ENCODE measurements at regions not wholly inside any gene's neighbourhood (a gene's known extent, or its start where the extent isn't known, plus 50 kb on each side); places are given as distances from the start of the nearest gene placed in this dataset.

DNA sequence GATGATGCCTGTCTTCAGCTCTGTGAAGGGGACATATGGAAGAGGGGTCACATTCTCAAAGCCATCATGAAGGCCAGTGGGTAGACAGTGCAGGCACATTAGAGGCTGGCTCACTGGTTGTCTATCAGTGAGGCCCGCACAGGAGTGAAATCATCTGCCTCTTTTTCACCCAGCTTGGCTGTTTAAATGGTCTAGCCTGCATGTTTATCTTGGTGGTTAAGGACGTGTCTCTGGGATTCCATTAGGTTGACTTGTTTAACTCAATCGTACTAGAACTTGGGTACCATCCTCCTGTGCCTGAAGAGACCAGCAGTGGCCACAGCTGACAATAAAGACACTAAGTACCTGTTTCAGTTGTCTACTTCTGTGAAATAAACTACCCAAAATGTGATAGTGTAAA is 219.3 kb downstream of the PLPP3 start:
- no peaks in the 10 kb centered on the region; the same call in 1 of the 2 replicates for H3K79me2 ChIP-seq (ENCODE audit: insufficient read depth, low read length)
- no peaks in the 10 kb centered on the region for H3K27me3 ChIP-seq (ENCODE audit: insufficient read depth, low read length)
- no peak overlapping the region for H2BK15ac ChIP-seq (ENCODE audit: low read depth, low read length)
- H4K91ac ChIP-seq (ENCODE audit: insufficient read length, low read depth, low read length), result no peak overlapping the region
- H2BK5ac ChIP-seq (ENCODE audit: insufficient read length, low read length), result no peak overlapping the region
- no peak overlapping the region for H3K4ac ChIP-seq (ENCODE audit: low read depth, low read length)
- H2BK20ac ChIP-seq (ENCODE audit: low read depth, low read length, poor library complexity, severe bottlenecking), result no peak overlapping the region
- no peaks in the 10 kb centered on the region for H3K36me3 Mint-ChIP-seq (ENCODE audit: insufficient read depth in 1 of 3, low read depth in 3 of 3)
- H3K27me3 Mint-ChIP-seq (ENCODE audit: low read depth), result no peaks in the 10 kb centered on the region
- H4K8ac ChIP-seq (replicated peaks; ENCODE audit: insufficient read length, low read depth, low read length), result no peak overlapping the region
- no peaks in the 10 kb centered on the region for H3K23me2 ChIP-seq (ENCODE audit: insufficient read length, low read depth, low read length, poor library complexity, severe bottlenecking)
- H3K4me1 ChIP-seq (ENCODE audit: insufficient read depth, low read length), result peaks cover 2% of the 10 kb centered on the region; the same call in 1 of the 2 replicates
- H2AK5ac ChIP-seq (ENCODE audit: insufficient read length, low read length), result no peak overlapping the region
- H3K18ac ChIP-seq (ENCODE audit: insufficient read length, low read depth, low read length), result no peak overlapping the region
- H3K9ac ChIP-seq (ENCODE audit: extremely low read depth, insufficient read length, low read length), result no peak overlapping the region
- no peak for DNase-seq
- H4K5ac ChIP-seq (ENCODE audit: insufficient read length, low read depth, low read length), result no peak overlapping the region
- WGBS (ENCODE audit: extremely low coverage, insufficient read length, low lambda C conversion rate), result no CpG with 5 or more reads among the region's 3 CpGs
- H3K27ac Mint-ChIP-seq, result no peak overlapping the region
- no peak overlapping the region for H3K4me3 Mint-ChIP-seq
- H3K9me3 ChIP-seq (ENCODE audit: control insufficient read depth, low read depth, low read length), result no peaks in the 10 kb centered on the region
- no peaks in the 10 kb centered on the region for H4K20me1 ChIP-seq (ENCODE audit: control insufficient read depth, insufficient read depth, insufficient read length)
- H2BK120ac ChIP-seq (ENCODE audit: low read depth, low read length, poor library complexity, severe bottlenecking), result no peak overlapping the region
- H2BK12ac ChIP-seq (ENCODE audit: insufficient read length, low read depth, low read length), result no peak overlapping the region
- no peaks in the 10 kb centered on the region for H3K79me1 ChIP-seq (ENCODE audit: insufficient read depth, low read depth, low read length, poor library complexity, severe bottlenecking)
- no peaks in the 10 kb centered on the region for H3K9me3 Mint-ChIP-seq
- H3K4me2 ChIP-seq (ENCODE audit: insufficient read depth, insufficient read length, low read length), result no peak overlapping the region
- no peak overlapping the region for H3K27ac ChIP-seq (ENCODE audit: insufficient read length, low read depth, low read length)
- TF ChIP-seq, protein P1, sequence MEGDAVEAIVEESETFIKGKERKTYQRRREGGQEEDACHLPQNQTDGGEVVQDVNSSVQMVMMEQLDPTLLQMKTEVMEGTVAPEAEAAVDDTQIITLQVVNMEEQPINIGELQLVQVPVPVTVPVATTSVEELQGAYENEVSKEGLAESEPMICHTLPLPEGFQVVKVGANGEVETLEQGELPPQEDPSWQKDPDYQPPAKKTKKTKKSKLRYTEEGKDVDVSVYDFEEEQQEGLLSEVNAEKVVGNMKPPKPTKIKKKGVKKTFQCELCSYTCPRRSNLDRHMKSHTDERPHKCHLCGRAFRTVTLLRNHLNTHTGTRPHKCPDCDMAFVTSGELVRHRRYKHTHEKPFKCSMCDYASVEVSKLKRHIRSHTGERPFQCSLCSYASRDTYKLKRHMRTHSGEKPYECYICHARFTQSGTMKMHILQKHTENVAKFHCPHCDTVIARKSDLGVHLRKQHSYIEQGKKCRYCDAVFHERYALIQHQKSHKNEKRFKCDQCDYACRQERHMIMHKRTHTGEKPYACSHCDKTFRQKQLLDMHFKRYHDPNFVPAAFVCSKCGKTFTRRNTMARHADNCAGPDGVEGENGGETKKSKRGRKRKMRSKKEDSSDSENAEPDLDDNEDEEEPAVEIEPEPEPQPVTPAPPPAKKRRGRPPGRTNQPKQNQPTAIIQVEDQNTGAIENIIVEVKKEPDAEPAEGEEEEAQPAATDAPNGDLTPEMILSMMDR (conservative IDR thresholded peaks at IDR 0.05), result no peak
- no peak overlapping the region for H3K56ac ChIP-seq (ENCODE audit: insufficient read length, low read depth, low read length)
- H3K14ac ChIP-seq (ENCODE audit: insufficient read depth, low read length), result no peak overlapping the region
- peaks cover 11 to 14% of the 10 kb centered on the region in 2 experiments for H3K4me1 Mint-ChIP-seq
- no peak overlapping the region for H3K23ac ChIP-seq (ENCODE audit: insufficient read length, low read depth, low read length)
- no peak overlapping the region for H3T11ph ChIP-seq (ENCODE audit: low read length)
- H2AFZ ChIP-seq (ENCODE audit: low read length), result no peak overlapping the region

Data from H9 (cell line).